ENCODE measurements at regions not wholly inside any gene's neighbourhood (a gene's known extent, or its start where the extent isn't known, plus 50 kb on each side); places are given as distances from the start of the nearest gene placed in this dataset.

- TF ChIP-seq CTCF (IDR thresholded peaks at IDR 0.05; ENCODE audit: low read depth, low read length, poor library complexity, severe bottlenecking) (no peak), EZH2phosphoT487 (IDR thresholded peaks at IDR 0.05; ENCODE audit: borderline replicate concordance, low read length) (no peak)
Observed at GRCh38 chr2:217555081-217555876, 447.5 kb downstream of the TNS1 start.

All from DOHH2 (cell line).